PC-3 (cell line): ENCODE measurements at regions not wholly inside any gene's neighbourhood (a gene's known extent, or its start where the extent isn't known, plus 50 kb on each side); places are given as distances from the start of the nearest gene placed in this dataset.

Experiments
- EZH2 ChIP-seq: fragments of 300-600 bp; sonication (generic); IDR thresholded peaks from one replicate; pipeline ENCODE4 v1.6.1; 2017; ENCODE audit warnings: antibody characterized with exemption, mild to moderate bottlenecking, low read length; ENCODE audit not compliant: unreplicated experiment
- EZH2phosphoT487 ChIP-seq: fragments of 300-600 bp; sonication (generic); IDR thresholded peaks from 2 replicates; pipeline ENCODE4 v1.6.1; 2018; ENCODE audit warnings: mild to moderate bottlenecking, antibody characterized with exemption, low read length, borderline replicate concordance
- TF ChIP-seq, protein P1 (sequence below): fragments of 300-600 bp; sonication (generic); conservative IDR thresholded peaks from 2 replicates; pipeline ENCODE4 v1.5.1; 2017; ENCODE audit warnings: antibody characterized with exemption, low read depth, mild to moderate bottlenecking, low read length

DNA sequence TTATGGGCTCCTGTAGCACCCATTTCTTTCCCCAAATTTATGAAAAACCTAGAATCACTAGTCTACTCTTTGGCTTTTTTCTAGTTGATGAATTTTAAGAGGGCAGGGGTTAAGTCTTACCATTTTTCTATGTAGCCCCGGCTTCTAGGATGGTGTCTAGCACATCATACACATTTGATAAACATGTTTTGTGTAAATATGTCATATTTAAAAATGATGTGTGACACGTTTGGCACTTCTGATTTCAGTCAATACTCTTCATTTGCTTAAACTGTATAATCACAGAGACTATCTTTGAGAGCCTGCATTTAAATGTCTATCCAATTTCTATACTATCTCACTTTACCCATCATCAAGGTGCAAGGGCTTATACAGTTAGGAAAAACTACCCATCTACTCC is 331.1 kb downstream of the TDRD15 start:
- TF ChIP-seq, protein P1, sequence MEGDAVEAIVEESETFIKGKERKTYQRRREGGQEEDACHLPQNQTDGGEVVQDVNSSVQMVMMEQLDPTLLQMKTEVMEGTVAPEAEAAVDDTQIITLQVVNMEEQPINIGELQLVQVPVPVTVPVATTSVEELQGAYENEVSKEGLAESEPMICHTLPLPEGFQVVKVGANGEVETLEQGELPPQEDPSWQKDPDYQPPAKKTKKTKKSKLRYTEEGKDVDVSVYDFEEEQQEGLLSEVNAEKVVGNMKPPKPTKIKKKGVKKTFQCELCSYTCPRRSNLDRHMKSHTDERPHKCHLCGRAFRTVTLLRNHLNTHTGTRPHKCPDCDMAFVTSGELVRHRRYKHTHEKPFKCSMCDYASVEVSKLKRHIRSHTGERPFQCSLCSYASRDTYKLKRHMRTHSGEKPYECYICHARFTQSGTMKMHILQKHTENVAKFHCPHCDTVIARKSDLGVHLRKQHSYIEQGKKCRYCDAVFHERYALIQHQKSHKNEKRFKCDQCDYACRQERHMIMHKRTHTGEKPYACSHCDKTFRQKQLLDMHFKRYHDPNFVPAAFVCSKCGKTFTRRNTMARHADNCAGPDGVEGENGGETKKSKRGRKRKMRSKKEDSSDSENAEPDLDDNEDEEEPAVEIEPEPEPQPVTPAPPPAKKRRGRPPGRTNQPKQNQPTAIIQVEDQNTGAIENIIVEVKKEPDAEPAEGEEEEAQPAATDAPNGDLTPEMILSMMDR, result no peak
- TF ChIP-seq EZH2phosphoT487 (no peak), EZH2 (no peak)
